ENCODE measurements at regions not wholly inside any gene's neighbourhood (a gene's known extent, or its start where the extent isn't known, plus 50 kb on each side); places are given as distances from the start of the nearest gene placed in this dataset.

GRCh38 chr10:10819206-10819856 lies 198.3 kb upstream of the CELF2 start:
- Histone ChIP-seq H3K36me3 (ENCODE audit: insufficient read depth, insufficient read length, low read length) (no peaks in the 10 kb centered on the region), H3K4me1 (ENCODE audit: insufficient read depth, insufficient read length) (no peaks in the 10 kb centered on the region), H3K9me3 (ENCODE audit: insufficient read depth, low read length) (no peaks in the 10 kb centered on the region; the same call in 1 of the 2 replicates), H3K4me3 (ENCODE audit: insufficient read length, low read depth) (no peak overlapping the region), H3K27me3 (ENCODE audit: insufficient read depth, insufficient read length) (no peaks in the 10 kb centered on the region), H3K9ac (ENCODE audit: insufficient read length, low read depth) (no peak overlapping the region)
- no peak for DNase-seq (ENCODE audit: low read depth, low spot score)
- TF ChIP-seq YY1 (IDR thresholded peaks at IDR 0.05; ENCODE audit: insufficient read depth, insufficient read length) (no peak), SUZ12 (IDR thresholded peaks at IDR 0.05; ENCODE audit: extremely low read depth, insufficient read depth, insufficient read length) (no peak), ZNF274 (IDR thresholded peaks at IDR 0.05; ENCODE audit: low read depth, low read length) (no peak)

DNA sequence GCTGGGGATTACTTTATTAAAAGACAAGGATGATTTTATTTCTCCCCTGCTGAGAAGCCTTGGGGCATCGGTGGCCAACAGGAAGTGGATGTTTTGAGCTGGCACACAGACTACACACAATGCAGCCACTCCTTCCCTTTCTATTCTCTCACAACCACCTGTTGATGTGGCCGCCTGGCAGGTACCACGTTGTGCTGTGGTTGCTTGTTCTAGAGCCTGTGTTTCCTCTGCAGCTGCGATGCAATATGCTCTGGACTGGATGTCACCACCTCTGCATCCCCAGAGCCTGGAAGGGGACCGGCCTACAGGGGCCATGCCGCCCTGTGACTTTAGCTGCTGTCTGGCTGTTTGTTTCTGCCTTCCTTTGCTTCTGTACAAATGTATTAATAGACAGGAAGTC lies 195.7 kb upstream of the CELF2 start:
- Histone ChIP-seq H3K9ac (ENCODE audit: insufficient read length, low read depth) (no peak overlapping the region), H3K4me1 (ENCODE audit: insufficient read depth, insufficient read length) (no peaks in the 10 kb centered on the region), H3K27me3 (ENCODE audit: insufficient read depth, insufficient read length) (no peaks in the 10 kb centered on the region), H3K36me3 (ENCODE audit: insufficient read depth, insufficient read length, low read length) (no peaks in the 10 kb centered on the region), H3K4me3 (ENCODE audit: insufficient read length, low read depth) (no peak overlapping the region), H3K9me3 (ENCODE audit: insufficient read depth, low read length) (no peaks in the 10 kb centered on the region; the same call in 1 of the 2 replicates)
- no peak for DNase-seq (ENCODE audit: low read depth, low spot score)
- TF ChIP-seq YY1 (IDR thresholded peaks at IDR 0.05; ENCODE audit: insufficient read depth, insufficient read length) (no peak), ZNF274 (IDR thresholded peaks at IDR 0.05; ENCODE audit: low read depth, low read length) (no peak), SUZ12 (IDR thresholded peaks at IDR 0.05; ENCODE audit: extremely low read depth, insufficient read depth, insufficient read length) (no peak)

DNA sequence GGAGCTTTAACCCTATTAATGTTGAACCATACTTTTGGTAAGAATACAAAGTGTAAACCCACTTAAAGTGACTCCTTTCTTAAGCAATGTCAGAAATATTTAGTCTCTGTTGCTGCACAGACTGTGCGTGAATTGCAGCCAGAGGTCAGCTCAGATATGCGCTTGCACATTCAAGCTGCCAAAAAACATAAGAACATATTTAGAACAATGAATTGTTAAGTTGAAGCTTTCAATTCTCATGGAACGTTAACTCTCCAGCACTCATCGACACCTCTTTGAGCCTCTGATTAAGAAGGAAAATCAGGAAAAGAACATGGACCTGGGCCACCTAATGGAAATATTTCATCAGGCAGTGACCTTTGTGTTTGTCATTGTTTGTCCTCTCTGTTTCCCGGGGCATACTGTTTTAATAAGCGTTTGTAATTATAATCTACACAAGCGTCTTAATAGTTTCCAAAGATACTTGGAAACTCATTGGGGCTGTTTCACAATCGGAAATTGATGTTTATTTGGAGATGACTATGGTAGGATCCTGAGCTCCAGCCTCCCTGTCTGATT lies 193.0 kb upstream of the CELF2 start:
- H3K4me3 ChIP-seq (ENCODE audit: insufficient read length, low read depth) = no peak overlapping the region
- H3K4me1 ChIP-seq (ENCODE audit: insufficient read depth, insufficient read length) = no peaks in the 10 kb centered on the region
- TF ChIP-seq ZNF274 (IDR thresholded peaks at IDR 0.05; ENCODE audit: low read depth, low read length) (no peak), SUZ12 (IDR thresholded peaks at IDR 0.05; ENCODE audit: extremely low read depth, insufficient read depth, insufficient read length) (no peak), YY1 (IDR thresholded peaks at IDR 0.05; ENCODE audit: insufficient read depth, insufficient read length) (no peak)
- H3K9me3 ChIP-seq (ENCODE audit: insufficient read depth, low read length) = no peaks in the 10 kb centered on the region; the same call in 1 of the 2 replicates
- no peak overlapping the region for H3K9ac ChIP-seq (ENCODE audit: insufficient read length, low read depth)
- H3K36me3 ChIP-seq (ENCODE audit: insufficient read depth, insufficient read length, low read length) = no peaks in the 10 kb centered on the region
- DNase-seq (ENCODE audit: low read depth, low spot score) = no peak
- no peaks in the 10 kb centered on the region for H3K27me3 ChIP-seq (ENCODE audit: insufficient read depth, insufficient read length)

- H3K4me3 ChIP-seq (ENCODE audit: insufficient read length, low read depth) = no peak overlapping the region
- TF ChIP-seq SUZ12 (IDR thresholded peaks at IDR 0.05; ENCODE audit: extremely low read depth, insufficient read depth, insufficient read length) (no peak), ZNF274 (IDR thresholded peaks at IDR 0.05; ENCODE audit: low read depth, low read length) (no peak), YY1 (IDR thresholded peaks at IDR 0.05; ENCODE audit: insufficient read depth, insufficient read length) (no peak)
- H3K36me3 ChIP-seq (ENCODE audit: insufficient read depth, insufficient read length, low read length) = no peaks in the 10 kb centered on the region
- no peak overlapping the region for H3K9ac ChIP-seq (ENCODE audit: insufficient read length, low read depth)
- no peaks in the 10 kb centered on the region for H3K4me1 ChIP-seq (ENCODE audit: insufficient read depth, insufficient read length)
- no peaks in the 10 kb centered on the region for H3K27me3 ChIP-seq (ENCODE audit: insufficient read depth, insufficient read length)
- H3K9me3 ChIP-seq (ENCODE audit: insufficient read depth, low read length) = no peaks in the 10 kb centered on the region
- DNase-seq (ENCODE audit: low read depth, low spot score) = no peak
Observed at GRCh38 chr10:10826125-10826524, 191.5 kb upstream of the CELF2 start.

GRCh38 chr10:10828623-10829022 lies 189.0 kb upstream of the CELF2 start:
- no peak for DNase-seq (ENCODE audit: low read depth, low spot score)
- no peak for TF ChIP-seq YY1 (IDR thresholded peaks at IDR 0.05; ENCODE audit: insufficient read depth, insufficient read length)
- TF ChIP-seq SUZ12 (IDR thresholded peaks at IDR 0.05; ENCODE audit: extremely low read depth, insufficient read depth, insufficient read length) = no peak
- TF ChIP-seq ZNF274 (IDR thresholded peaks at IDR 0.05; ENCODE audit: low read depth, low read length) = no peak
- no peaks in the 10 kb centered on the region for H3K4me1 ChIP-seq (ENCODE audit: insufficient read depth, insufficient read length)
- no peak overlapping the region for H3K4me3 ChIP-seq (ENCODE audit: insufficient read length, low read depth)
- H3K9ac ChIP-seq (ENCODE audit: insufficient read length, low read depth) = no peak overlapping the region
- no peaks in the 10 kb centered on the region for H3K27me3 ChIP-seq (ENCODE audit: insufficient read depth, insufficient read length)
- no peaks in the 10 kb centered on the region for H3K36me3 ChIP-seq (ENCODE audit: insufficient read depth, insufficient read length, low read length)
- no peaks in the 10 kb centered on the region for H3K9me3 ChIP-seq (ENCODE audit: insufficient read depth, low read length)

DNA sequence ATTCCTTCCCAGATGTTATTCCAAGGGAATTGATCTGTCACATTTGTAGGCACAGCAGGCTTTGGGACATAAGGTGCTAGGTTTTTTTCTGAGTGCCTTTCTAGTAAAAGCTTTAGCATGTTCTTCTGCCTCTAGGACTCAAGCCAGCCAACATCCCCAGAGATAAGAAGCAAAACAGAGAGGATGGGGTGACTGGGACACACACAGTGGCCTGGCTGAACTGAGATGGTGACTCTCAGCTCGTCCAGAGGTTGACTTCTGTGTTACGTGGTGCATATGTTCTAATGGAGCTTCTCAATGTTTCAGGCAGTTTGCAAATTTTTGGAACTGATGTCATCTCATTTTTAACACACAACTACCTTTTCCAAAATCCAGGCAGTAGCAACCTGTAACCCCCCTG lies 188.1 kb upstream of the CELF2 start:
- no peak overlapping the region for H3K4me3 ChIP-seq (ENCODE audit: insufficient read length, low read depth)
- H3K9ac ChIP-seq (ENCODE audit: insufficient read length, low read depth) = no peak overlapping the region
- TF ChIP-seq SUZ12 (IDR thresholded peaks at IDR 0.05; ENCODE audit: extremely low read depth, insufficient read depth, insufficient read length) (no peak), ZNF274 (IDR thresholded peaks at IDR 0.05; ENCODE audit: low read depth, low read length) (no peak), YY1 (IDR thresholded peaks at IDR 0.05; ENCODE audit: insufficient read depth, insufficient read length) (no peak)
- H3K4me1 ChIP-seq (ENCODE audit: insufficient read depth, insufficient read length) = no peaks in the 10 kb centered on the region
- DNase-seq (ENCODE audit: low read depth, low spot score) = no peak
- H3K9me3 ChIP-seq (ENCODE audit: insufficient read depth, low read length) = no peaks in the 10 kb centered on the region
- H3K36me3 ChIP-seq (ENCODE audit: insufficient read depth, insufficient read length, low read length) = no peaks in the 10 kb centered on the region
- H3K27me3 ChIP-seq (ENCODE audit: insufficient read depth, insufficient read length) = no peaks in the 10 kb centered on the region

GRCh38 chr10:10830293-10830986 lies 187.2 kb upstream of the CELF2 start:
- no peak for TF ChIP-seq SUZ12 (IDR thresholded peaks at IDR 0.05; ENCODE audit: extremely low read depth, insufficient read depth, insufficient read length)
- TF ChIP-seq ZNF274 (IDR thresholded peaks at IDR 0.05; ENCODE audit: low read depth, low read length) = no peak
- no peak for TF ChIP-seq YY1 (IDR thresholded peaks at IDR 0.05; ENCODE audit: insufficient read depth, insufficient read length)
- Histone ChIP-seq H3K4me3 (ENCODE audit: insufficient read length, low read depth) (no peak overlapping the region), H3K9ac (ENCODE audit: insufficient read length, low read depth) (no peak overlapping the region), H3K4me1 (ENCODE audit: insufficient read depth, insufficient read length) (no peaks in the 10 kb centered on the region), H3K27me3 (ENCODE audit: insufficient read depth, insufficient read length) (no peaks in the 10 kb centered on the region), H3K36me3 (ENCODE audit: insufficient read depth, insufficient read length, low read length) (no peaks in the 10 kb centered on the region), H3K9me3 (ENCODE audit: insufficient read depth, low read length) (no peaks in the 10 kb centered on the region)
- no peak for DNase-seq (ENCODE audit: low read depth, low spot score)
